ENCODE measurements at regions not wholly inside any gene's neighbourhood (a gene's known extent, or its start where the extent isn't known, plus 50 kb on each side); places are given as distances from the start of the nearest gene placed in this dataset.

- FAIRE-seq (no peak), DNase-seq (ENCODE audit: low read depth, low spot score) (no peak)
- ChIA-PET POLR2A (no interaction called here), CTCF (no interaction called here)
- peaks cover 2% of the 10 kb centered on the region for H3K9me3 ChIP-seq (replicated peaks; ENCODE audit: control insufficient read depth, insufficient read depth, low read length)
- no peaks in the 10 kb centered on the region for H3K9me1 ChIP-seq (replicated peaks; ENCODE audit: control insufficient read depth, extremely low read depth, insufficient read depth, low read length)
- H2AFZ ChIP-seq (ENCODE audit: low read depth, low read length) = no peak overlapping the region
- intact Hi-C loops (cut with micrococcal nuclease) (no loop called here), dilution Hi-C loops (cut with MboI; ENCODE audit: extremely low pct_ligation_motif_present, low sequenced_read_pairs) (no loop called here)
- no peaks in the 10 kb centered on the region for H3K36me3 ChIP-seq (ENCODE audit: control insufficient read depth in 2 of 2, extremely low read depth in 1 of 2, insufficient read depth in 2 of 2, low read length in 2 of 2)
- H3K27ac ChIP-seq (ENCODE audit: insufficient read depth, low read depth, low read length) = no peak overlapping the region
- H3K4me2 ChIP-seq (ENCODE audit: insufficient read depth, low read length) = no peak overlapping the region
- H3K9ac ChIP-seq (replicated peaks; ENCODE audit: extremely low read depth, insufficient read depth, low read length) = no peak overlapping the region
- no peak overlapping the region for H3K4me3 ChIP-seq (replicated peaks in 1 of 3; ENCODE audit: insufficient read depth in 1 of 3, low read depth in 1 of 3, low read length in 3 of 3)
- no peaks in the 10 kb centered on the region for H4K20me1 ChIP-seq (replicated peaks; ENCODE audit: control insufficient read depth, extremely low read depth, insufficient read depth, low read length)
- H3K27me3 ChIP-seq (ENCODE audit: control insufficient read depth in 2 of 2, insufficient read depth in 2 of 2, low read length in 2 of 2) = no peaks in the 10 kb centered on the region
- H3K4me1 ChIP-seq (ENCODE audit: control insufficient read depth, extremely low read depth, insufficient read depth, low read length) = no peaks in the 10 kb centered on the region
- no TSS peak for BruUV-seq (replicated peaks)
- H3K79me2 ChIP-seq (ENCODE audit: control insufficient read depth, insufficient read depth, low read length) = no peaks in the 10 kb centered on the region
- no peak for TF ChIP-seq EZH2 (IDR thresholded peaks at IDR 0.05; ENCODE audit: borderline replicate concordance, low read depth, low read length, severe bottlenecking)
- no peak for TF ChIP-seq POLR2AphosphoS5 (IDR thresholded peaks at IDR 0.05; ENCODE audit: insufficient read depth, low read depth, low read length)
- TF ChIP-seq JUN (IDR thresholded peaks at IDR 0.05; ENCODE audit: borderline replicate concordance, insufficient read depth, insufficient read length, low read depth) = no peak
- TF ChIP-seq MAX (IDR thresholded peaks at IDR 0.05; ENCODE audit: insufficient read depth, insufficient read length) = no peak
- no peak for TF ChIP-seq CTCF (IDR thresholded peaks at IDR 0.05; ENCODE audit: extremely low read depth in 1 of 2, insufficient read depth in 1 of 2, low read depth in 1 of 2, low read length in 2 of 2)
- TF ChIP-seq POLR2A (IDR thresholded peaks at IDR 0.05; ENCODE audit: low read depth, low read length) = no peak
- no peak for TF ChIP-seq GATA2 (IDR thresholded peaks at IDR 0.05; ENCODE audit: insufficient read depth, insufficient read length, low read depth, low read length)
- no peak for TF ChIP-seq MYC (IDR thresholded peaks at IDR 0.05; ENCODE audit: low read depth, low read length)
- no peak for TF ChIP-seq FOS (IDR thresholded peaks at IDR 0.05; ENCODE audit: borderline replicate concordance, insufficient read depth, low read length)
These were observed 147.9 kb upstream of the SEL1L start for GRCh38 chr14:81681541-81681940.
